AG04449 (cell line): ENCODE measurements at regions not wholly inside any gene's neighbourhood (a gene's known extent, or its start where the extent isn't known, plus 50 kb on each side); places are given as distances from the start of the nearest gene placed in this dataset.

Source experiments
- CTCF ChIA-PET: fragments of 350-600 bp; formaldehyde crosslinking; extraction: SDS; loops from one replicate; lab custom pipeline; 2021; ENCODE audit warnings: antibody characterized with exemption; lab: Yijun Ruan, JAX
- POLR2A ChIA-PET: fragments of 400-600, 350-600 bp; formaldehyde crosslinking; extraction: SDS; loops from one replicate; lab custom pipeline; 2020; ENCODE audit warnings: antibody characterized with exemption, inconsistent platforms; lab: Yijun Ruan, JAX
- DNase-seq: peaks from one replicate; pipeline ENCODE4 v3.0.0-alpha.2; 2010; ENCODE audit warnings: low read depth, low spot score
- H3K4me3 ChIP-seq: 2 replicates; pipeline ENCODE4 v1.5.1; 2011; ENCODE audit warnings: low read depth, mild to moderate bottlenecking, control low read depth, low read length
- TF ChIP-seq, protein P1 (sequence below): IDR thresholded peaks from one replicate; pipeline ENCODE4 v1.5.1; 2011; ENCODE audit warnings: mild to moderate bottlenecking, moderate library complexity, low read length, control low read depth, inconsistent platforms; ENCODE audit not compliant: insufficient read depth; ENCODE audit errors: missing control alignments

DNA sequence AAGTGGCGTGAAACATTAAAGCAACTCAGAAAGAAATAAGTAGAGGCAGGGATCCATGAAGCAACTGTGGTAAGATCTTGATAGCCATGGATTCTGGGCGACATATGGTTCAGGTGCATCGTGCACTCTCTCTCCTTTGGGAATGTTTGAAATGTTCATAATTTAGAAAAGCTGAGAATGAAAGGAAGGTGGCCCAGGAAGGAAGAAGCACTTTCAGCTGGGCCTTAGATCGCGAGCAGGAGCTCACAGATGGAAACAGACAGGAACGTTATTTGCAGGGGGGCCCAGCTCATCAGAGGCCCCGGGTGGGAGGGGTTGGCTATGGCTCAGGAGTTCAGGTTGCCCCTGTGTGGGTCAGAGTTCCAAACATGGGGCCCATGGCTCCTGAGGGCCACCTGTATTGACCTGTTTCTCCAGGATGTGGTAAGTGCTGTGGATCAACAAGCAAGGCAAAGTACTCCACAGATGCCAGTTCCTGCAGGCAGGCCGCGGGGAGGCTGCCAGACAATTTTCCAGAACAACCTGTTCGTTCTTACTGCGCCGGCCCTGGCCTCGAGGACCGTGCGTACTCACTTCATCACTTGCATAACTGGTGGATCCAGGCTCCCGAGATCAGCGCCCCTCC, 253.2 kb downstream of the TOMM20 start:
- ChIA-PET CTCF (no interaction called here), POLR2A (no interaction called here)
- H3K4me3 ChIP-seq: no peak overlapping the region
- TF ChIP-seq, protein P1, sequence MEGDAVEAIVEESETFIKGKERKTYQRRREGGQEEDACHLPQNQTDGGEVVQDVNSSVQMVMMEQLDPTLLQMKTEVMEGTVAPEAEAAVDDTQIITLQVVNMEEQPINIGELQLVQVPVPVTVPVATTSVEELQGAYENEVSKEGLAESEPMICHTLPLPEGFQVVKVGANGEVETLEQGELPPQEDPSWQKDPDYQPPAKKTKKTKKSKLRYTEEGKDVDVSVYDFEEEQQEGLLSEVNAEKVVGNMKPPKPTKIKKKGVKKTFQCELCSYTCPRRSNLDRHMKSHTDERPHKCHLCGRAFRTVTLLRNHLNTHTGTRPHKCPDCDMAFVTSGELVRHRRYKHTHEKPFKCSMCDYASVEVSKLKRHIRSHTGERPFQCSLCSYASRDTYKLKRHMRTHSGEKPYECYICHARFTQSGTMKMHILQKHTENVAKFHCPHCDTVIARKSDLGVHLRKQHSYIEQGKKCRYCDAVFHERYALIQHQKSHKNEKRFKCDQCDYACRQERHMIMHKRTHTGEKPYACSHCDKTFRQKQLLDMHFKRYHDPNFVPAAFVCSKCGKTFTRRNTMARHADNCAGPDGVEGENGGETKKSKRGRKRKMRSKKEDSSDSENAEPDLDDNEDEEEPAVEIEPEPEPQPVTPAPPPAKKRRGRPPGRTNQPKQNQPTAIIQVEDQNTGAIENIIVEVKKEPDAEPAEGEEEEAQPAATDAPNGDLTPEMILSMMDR: no peak
- no peak for DNase-seq

DNA sequence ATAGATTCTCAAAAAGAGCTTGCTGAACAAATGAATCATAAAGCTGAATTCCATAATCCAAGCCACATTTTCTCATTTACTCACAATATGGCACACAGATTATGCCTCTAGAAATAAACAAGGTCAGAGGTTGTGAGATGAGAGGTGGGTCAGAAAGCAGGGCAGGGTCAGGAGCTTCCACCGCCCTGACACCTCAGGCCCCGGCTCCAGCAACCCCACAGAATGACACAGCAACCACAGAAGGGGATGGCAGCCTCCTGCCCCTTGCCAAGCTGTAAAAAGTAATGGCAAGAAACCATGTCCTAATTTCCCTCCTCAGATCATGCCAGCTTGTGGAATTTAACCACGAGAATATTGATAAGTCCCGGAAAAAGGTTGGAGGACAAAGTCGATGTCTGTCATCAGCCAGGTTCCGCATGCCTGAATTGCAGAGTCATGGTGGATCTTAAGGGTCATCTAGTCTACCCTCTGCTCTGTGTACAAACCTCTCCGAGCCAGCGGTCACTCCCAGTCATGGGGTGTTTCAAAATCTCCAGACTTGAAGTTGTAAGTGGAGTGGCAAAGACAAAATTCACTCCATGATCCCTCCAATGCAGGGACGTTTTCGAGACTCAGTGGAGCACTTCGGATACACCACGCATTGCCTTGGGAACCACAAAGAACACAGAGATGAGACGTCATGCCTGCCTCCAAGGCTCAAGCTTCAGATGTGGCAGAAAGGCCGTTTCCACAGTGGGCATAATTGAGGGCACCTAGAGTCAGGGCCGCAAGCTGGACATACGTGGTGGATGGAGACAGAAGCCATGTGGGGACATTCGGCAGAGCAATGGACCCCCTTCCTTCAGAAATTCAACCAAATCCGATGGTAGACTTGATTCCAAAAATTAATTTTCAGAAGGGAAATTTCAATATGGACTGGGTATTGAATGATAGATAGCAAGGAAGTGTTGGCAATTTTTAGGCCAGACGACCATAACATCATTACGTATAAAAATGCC, 254.0 kb downstream of the TOMM20 start:
- CTCF ChIA-PET: no interaction called here
- TF ChIP-seq, protein P1: no peak
- DNase-seq: no peak
- no peak overlapping the region for H3K4me3 ChIP-seq
- POLR2A ChIA-PET: no interaction called here

DNA sequence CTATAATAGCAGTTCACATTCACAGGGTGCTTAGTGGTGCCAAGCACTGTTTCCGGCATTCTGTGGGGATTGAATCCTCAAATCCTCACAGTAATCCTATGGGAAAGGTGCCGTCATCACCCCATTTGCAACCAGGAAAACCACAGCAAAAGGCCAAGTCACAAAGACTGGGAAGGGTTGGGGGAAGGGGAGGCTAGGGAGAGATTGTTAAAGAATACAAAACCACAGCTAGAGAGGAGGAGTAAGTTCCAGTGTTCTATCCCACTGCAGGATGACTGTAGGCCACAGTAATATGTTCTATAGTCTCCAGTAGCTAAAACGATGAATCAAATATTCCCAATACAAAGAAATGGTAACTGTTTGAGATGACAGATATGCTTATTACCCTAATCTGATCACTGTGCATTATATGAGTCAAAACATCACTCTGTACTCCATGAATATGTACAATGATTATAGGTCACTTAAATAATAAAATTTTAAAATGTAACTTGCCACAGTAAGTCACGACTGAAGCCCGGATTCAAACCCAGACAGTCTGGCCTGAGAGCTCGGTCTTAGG, 256.8 kb downstream of the TOMM20 start:
- DNase-seq: no peak
- TF ChIP-seq, protein P1: no peak
- H3K4me3 ChIP-seq: no peak overlapping the region
- POLR2A ChIA-PET: no interaction called here
- CTCF ChIA-PET: interaction anchor here (1.0 to 1.1 kb wide), 2 partner anchors 12 to 20 kb away, joined by 3 read pairs; no protein-coding TSS in a partner anchor

DNA sequence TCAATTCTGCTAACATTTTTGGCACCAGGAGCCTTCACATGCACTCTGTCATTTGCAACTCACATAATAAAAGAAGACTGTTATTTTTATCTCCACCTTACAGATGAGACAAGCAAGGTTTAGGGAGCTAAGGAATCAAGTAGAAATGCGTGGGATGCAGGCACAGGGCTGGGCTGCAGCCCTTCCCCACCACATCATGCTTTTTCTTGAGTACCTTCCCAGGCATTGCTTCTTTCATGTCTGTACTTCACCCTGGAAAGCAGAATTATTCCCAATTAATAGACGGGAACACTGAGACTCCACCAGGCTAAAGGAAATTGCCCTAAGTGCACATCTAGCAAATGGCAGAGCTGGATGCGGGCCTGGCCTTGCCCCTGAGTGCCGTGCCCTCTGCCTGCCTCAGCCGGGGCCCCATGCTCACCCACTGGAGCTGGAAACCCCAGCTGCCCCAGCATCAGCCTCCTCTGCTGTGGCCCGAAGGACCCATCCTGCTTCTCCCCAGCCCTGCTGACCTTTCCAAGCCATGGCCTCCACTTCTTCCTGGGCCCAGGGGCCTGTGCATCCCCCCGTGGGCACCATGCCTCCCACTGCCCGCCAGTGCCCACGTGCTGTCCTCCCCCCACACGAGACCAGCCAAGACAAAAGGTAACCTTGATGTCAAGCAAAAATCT, 257.5 kb downstream of the TOMM20 start:
- no peak overlapping the region for H3K4me3 ChIP-seq
- ChIA-PET POLR2A (no interaction called here), CTCF (interaction anchor here (1.1 kb wide), 1 partner anchor 20 kb away, joined by 3 read pairs; no protein-coding TSS in a partner anchor)
- TF ChIP-seq, protein P1: no peak
- DNase-seq: no peak

DNA sequence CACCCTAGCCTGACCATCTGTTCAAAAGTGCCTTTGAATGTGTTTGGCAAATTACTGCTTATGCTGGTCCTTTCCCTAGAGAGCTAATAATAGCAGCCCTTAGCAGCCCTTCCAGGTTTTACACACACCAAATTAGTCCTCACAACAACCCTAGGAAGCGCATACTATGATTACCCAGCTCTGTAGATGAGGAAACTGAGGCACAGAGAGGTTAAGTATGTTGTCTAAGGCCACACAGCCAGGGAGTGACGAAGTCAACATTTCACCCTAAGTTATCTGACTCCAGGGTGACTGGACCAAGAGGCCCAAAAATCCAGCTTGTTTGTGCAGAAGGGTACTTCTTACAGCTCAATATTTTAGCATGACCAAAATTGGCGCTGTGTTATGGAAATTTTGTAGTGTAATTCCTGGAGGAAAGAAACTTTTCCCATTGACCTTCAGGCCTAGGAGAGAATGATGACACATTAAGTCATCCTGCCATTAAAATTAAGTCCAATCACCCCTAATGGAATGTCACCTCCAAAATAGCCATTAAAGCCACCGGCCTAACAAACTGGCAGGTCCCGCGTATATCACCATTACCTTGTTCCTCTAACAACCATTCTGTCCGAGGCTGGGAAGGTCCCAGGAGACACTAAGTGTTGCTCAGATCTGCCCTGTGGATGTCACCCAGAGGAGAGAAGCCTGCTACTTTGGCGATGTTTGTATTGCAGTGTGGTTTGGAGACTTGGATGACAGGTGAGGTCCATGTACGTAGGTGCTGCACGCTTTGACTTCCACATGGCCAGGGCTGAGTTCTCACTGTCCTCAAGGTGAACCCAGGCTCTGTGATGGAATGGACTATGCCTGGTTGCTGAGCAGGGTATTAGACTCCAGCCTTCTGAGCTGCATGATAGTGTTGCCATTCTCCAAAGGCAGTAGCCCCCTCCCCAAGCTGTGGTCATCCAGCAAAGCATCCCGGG, 258.3 kb downstream of the TOMM20 start:
- TF ChIP-seq, protein P1: no peak
- ChIA-PET POLR2A (no interaction called here), CTCF (interaction anchor here (1.0 kb wide), 1 partner anchor 371 kb away, joined by 3 read pairs; no protein-coding TSS in a partner anchor)
- no peak overlapping the region for H3K4me3 ChIP-seq
- no peak for DNase-seq
